Uterus (tissue), 3 donors: ENCODE measurements at regions not wholly inside any gene's neighbourhood (a gene's known extent, or its start where the extent isn't known, plus 50 kb on each side); places are given as distances from the start of the nearest gene placed in this dataset.
"Not testable (repeated sequence)": the region's sequence is repeated elsewhere in the genome, so short reads cannot be mapped to it uniquely, and the experiment has no call there.

ENCODE experiments used
- DNase-seq, 2 donors: peaks; one replicate each; pipeline ENCODE4 v3.0.0-alpha.2; 2019 to 2020
- H3K27ac ChIP-seq, 2 donors: fragments of 200-600 bp; sonication (generic); 1 replicate in 1 of 2; 2 replicates in 1 of 2; pipeline ENCODE4 v1.5.1; 2016 to 2018
- H3K27me3 ChIP-seq, 2 donors: fragments of 200-600 bp; sonication (generic); one replicate each; pipeline ENCODE4 v1.5.1; 2018 to 2019; ENCODE audit warnings: control low read depth in 1 of 2
- H3K36me3 ChIP-seq, 2 donors: fragments of 200-600 bp; sonication (generic); one replicate each; pipeline ENCODE4 v1.5.1; 2019; ENCODE audit warnings: control low read depth in 1 of 2
- H3K4me1 ChIP-seq, 2 donors: fragments of 200-600 bp; sonication (generic); one replicate each; pipeline ENCODE4 v1.5.1; 2018 to 2019; ENCODE audit warnings: control low read depth in 1 of 2
- H3K4me3 ChIP-seq, 2 donors: fragments of 200-600 bp; sonication (generic); 1 replicate in 1 of 2; 2 replicates in 1 of 2; pipeline ENCODE4 v1.5.1; 2018 to 2019; ENCODE audit warnings: mild to moderate bottlenecking in 1 of 2
- H3K9me3 ChIP-seq, 2 donors: fragments of 200-600 bp; sonication (generic); one replicate each; pipeline ENCODE4 v1.5.1; 2019; ENCODE audit warnings: control low read depth in 1 of 2
- CTCF ChIP-seq, 4 experiments: fragments of 200-600 bp in 2 of 4; fragments of 450-650 bp in 2 of 4; sonication (generic) in 2 of 4; IDR thresholded peaks; one replicate each; pipeline ENCODE4 v1.5.1; 2016 to 2019; ENCODE audit warnings: antibody characterized with exemption in 4 of 4, mild to moderate bottlenecking in 2 of 4, moderate library complexity in 1 of 4
- POLR2A ChIP-seq, 2 donors: fragments of 450-650 bp; IDR thresholded peaks; one replicate each; pipeline ENCODE4 v1.6.1; 2016; ENCODE audit warnings: antibody characterized with exemption in 2 of 2, mild to moderate bottlenecking in 1 of 2, moderate library complexity in 1 of 2
- intact Hi-C: fragments of 100-400 bp; cut with DNase I; formaldehyde crosslinking; loops from one replicate; pipeline ENCODE4 v1.15.1; 2023; ENCODE audit warnings: low total_unique reads
- donor health status: DM: yes; HTN: yes; CAD: no.

DNA sequence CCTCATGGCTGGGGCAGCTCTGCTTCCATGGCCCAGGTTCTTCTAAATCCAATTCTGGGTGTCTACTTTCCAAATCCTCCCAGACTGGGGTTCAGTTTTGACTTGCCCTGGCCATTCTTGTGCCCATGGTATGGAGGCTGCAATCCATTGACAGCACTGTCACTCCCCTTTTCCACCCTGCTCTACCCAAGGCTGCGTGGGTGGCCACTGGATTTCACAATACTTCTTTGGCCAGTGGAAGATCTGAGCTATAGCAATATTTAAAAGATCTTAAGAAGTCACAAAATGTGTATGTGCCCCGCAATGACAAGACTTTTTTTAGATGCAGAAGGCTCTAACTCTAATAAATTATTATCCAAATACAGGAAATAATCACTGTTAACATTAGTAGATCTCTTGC lies 329.4 kb upstream of the CCL2 start:
- Histone ChIP-seq H3K4me1 (no peaks in the 10 kb centered on the region), H3K9me3 (no peaks in the 10 kb centered on the region), H3K36me3 (no peaks in the 10 kb centered on the region), H3K27ac (no peak overlapping the region), H3K27me3 (no peaks in the 10 kb centered on the region), H3K4me3 (no peak overlapping the region)
- DNase-seq: no peak
- TF ChIP-seq POLR2A (IDR thresholded peaks at IDR 0.05): no peak
- TF ChIP-seq CTCF (IDR thresholded peaks at IDR 0.05): no peak
- intact Hi-C loops: no loop called here

GRCh38 chr17:33927732-33928133 lies 327.4 kb upstream of the CCL2 start:
- Histone ChIP-seq H3K4me1 (no peaks in the 10 kb centered on the region), H3K4me3 (no peak overlapping the region), H3K36me3 (no peaks in the 10 kb centered on the region), H3K27ac (no peak overlapping the region), H3K9me3 (no peaks in the 10 kb centered on the region), H3K27me3 (no peaks in the 10 kb centered on the region)
- TF ChIP-seq CTCF (IDR thresholded peaks at IDR 0.05): no peak
- no peak for TF ChIP-seq POLR2A (IDR thresholded peaks at IDR 0.05)
- intact Hi-C loops: no loop called here
- no peak for DNase-seq

- no peak for DNase-seq
- intact Hi-C loops: no loop called here
These were observed 325.8 kb upstream of the CCL2 start for GRCh38 chr17:33929181-33929724.

DNA sequence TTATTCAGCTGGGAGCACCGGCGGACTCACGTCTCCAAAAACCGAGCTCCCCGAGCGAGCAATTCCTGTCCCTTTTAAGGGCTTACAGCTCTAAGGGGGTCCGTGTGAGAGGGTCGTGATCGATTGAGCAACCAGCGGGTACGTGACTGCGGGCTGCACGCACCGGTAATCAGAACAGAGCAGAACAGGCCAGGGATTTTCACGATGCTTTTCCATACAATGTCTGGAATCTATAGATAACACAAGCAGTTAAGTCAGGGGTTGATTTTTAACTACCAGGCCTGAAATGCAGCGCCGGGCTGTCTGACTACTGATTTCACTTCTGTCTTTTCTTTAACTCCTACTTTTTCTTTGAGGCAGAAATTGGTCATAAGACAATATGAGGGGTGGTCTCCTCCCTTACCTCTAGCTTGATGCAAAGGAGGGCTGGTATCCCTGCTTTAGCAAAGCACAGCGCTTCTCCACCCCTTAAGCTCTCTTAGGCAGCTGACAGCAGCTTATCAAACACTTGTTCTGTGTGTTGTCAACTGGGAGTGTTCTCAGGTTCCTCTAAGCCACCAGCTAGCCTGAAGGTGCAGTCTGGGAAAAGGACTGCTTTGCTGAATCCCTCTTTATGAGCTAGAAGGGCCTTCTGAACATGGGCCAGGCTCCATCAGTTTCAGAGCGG lies 323.8 kb upstream of the CCL2 start:
- H3K4me1 ChIP-seq, H3K27me3 ChIP-seq, DNase-seq, H3K4me3 ChIP-seq, intact Hi-C loops, H3K9me3 ChIP-seq, H3K27ac ChIP-seq, H3K36me3 ChIP-seq: not testable (repeated sequence)

More at GRCh38 chr17:33929181-33929724, 325.8 kb upstream of the CCL2 start:
- TF ChIP-seq CTCF (IDR thresholded peaks at IDR 0.05): no peak
- Histone ChIP-seq H3K4me3 (no peak overlapping the region), H3K36me3 (no peaks in the 10 kb centered on the region), H3K27me3 (no peaks in the 10 kb centered on the region), H3K4me1 (no peaks in the 10 kb centered on the region), H3K9me3 (no peaks in the 10 kb centered on the region), H3K27ac (no peak overlapping the region)

GRCh38 chr17:33932996-33933395 lies 322.1 kb upstream of the CCL2 start:
- TF ChIP-seq POLR2A (IDR thresholded peaks at IDR 0.05) (no peak), CTCF (IDR thresholded peaks at IDR 0.05) (no peak)
- Histone ChIP-seq H3K27me3 (no peaks in the 10 kb centered on the region), H3K4me3 (no peak overlapping the region), H3K27ac (no peak overlapping the region), H3K4me1 (no peaks in the 10 kb centered on the region), H3K36me3 (no peaks in the 10 kb centered on the region), H3K9me3 (no peaks in the 10 kb centered on the region)
- intact Hi-C loops: no loop called here
- DNase-seq: no peak

GRCh38 chr17:33933576-33933975 lies 321.5 kb upstream of the CCL2 start:
- intact Hi-C loops: no loop called here
- no peak overlapping the region for H3K4me3 ChIP-seq

More at GRCh38 chr17:33933576-33933975, 321.5 kb upstream of the CCL2 start:
- Histone ChIP-seq H3K4me1 (no peaks in the 10 kb centered on the region), H3K36me3 (no peaks in the 10 kb centered on the region), H3K27ac (no peak overlapping the region), H3K27me3 (no peaks in the 10 kb centered on the region), H3K9me3 (no peaks in the 10 kb centered on the region)
- no peak for DNase-seq
- no peak for TF ChIP-seq POLR2A (IDR thresholded peaks at IDR 0.05)
- TF ChIP-seq CTCF (IDR thresholded peaks at IDR 0.05): no peak
